Chondrocyte (in vitro differentiated cells): ENCODE measurements at regions not wholly inside any gene's neighbourhood (a gene's known extent, or its start where the extent isn't known, plus 50 kb on each side); places are given as distances from the start of the nearest gene placed in this dataset.

Source experiments
- DNase-seq: peaks from one replicate; pipeline ENCODE4 v3.0.0; 2021; ENCODE audit warnings: mixed read lengths, low spot score
- H3K27ac Mint-ChIP-seq: one replicate; pipeline ENCODE4 v1.8.0; 2021; ENCODE audit warnings: mild to moderate bottlenecking, moderate library complexity, mixed read lengths; ENCODE audit not compliant: unreplicated experiment
- H3K27me3 Mint-ChIP-seq: 2 replicates; pipeline ENCODE4 v1.8.0; 2021; ENCODE audit warnings: low read depth, mixed read lengths
- H3K36me3 Mint-ChIP-seq: 2 replicates; pipeline ENCODE4 v1.8.0; 2021; ENCODE audit warnings: low read depth, mixed read lengths
- H3K4me1 Mint-ChIP-seq: 2 replicates; pipeline ENCODE4 v1.8.0; 2021; ENCODE audit warnings: low read depth, mild to moderate bottlenecking, mixed read lengths
- H3K4me3 Mint-ChIP-seq: one replicate; pipeline ENCODE4 v1.8.0; 2021; ENCODE audit warnings: mild to moderate bottlenecking, moderate library complexity, mixed read lengths; ENCODE audit not compliant: unreplicated experiment
- H3K9me3 Mint-ChIP-seq: 2 replicates; pipeline ENCODE4 v1.8.0; 2021; ENCODE audit warnings: low read depth, mixed read lengths
- TF ChIP-seq, protein P1 (sequence below): fragments of 200-600 bp; sonication (generic); IDR thresholded peaks from 2 replicates; pipeline ENCODE4 v1.5.0; 2021; ENCODE audit warnings: antibody characterized with exemption, mild to moderate bottlenecking, moderate library complexity

GRCh38 chr6:37105148-37106050 is 64.6 kb upstream of the PIM1 start:
- Mint-ChIP-seq H3K9me3 (no peaks in the 10 kb centered on the region), H3K36me3 (no peaks in the 10 kb centered on the region), H3K27ac (no peak overlapping the region), H3K27me3 (no peaks in the 10 kb centered on the region), H3K4me1 (peaks cover 23% of the 10 kb centered on the region), H3K4me3 (no peak overlapping the region)
- no peak for DNase-seq
- TF ChIP-seq, protein P1, sequence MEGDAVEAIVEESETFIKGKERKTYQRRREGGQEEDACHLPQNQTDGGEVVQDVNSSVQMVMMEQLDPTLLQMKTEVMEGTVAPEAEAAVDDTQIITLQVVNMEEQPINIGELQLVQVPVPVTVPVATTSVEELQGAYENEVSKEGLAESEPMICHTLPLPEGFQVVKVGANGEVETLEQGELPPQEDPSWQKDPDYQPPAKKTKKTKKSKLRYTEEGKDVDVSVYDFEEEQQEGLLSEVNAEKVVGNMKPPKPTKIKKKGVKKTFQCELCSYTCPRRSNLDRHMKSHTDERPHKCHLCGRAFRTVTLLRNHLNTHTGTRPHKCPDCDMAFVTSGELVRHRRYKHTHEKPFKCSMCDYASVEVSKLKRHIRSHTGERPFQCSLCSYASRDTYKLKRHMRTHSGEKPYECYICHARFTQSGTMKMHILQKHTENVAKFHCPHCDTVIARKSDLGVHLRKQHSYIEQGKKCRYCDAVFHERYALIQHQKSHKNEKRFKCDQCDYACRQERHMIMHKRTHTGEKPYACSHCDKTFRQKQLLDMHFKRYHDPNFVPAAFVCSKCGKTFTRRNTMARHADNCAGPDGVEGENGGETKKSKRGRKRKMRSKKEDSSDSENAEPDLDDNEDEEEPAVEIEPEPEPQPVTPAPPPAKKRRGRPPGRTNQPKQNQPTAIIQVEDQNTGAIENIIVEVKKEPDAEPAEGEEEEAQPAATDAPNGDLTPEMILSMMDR = no peak

- Mint-ChIP-seq H3K27ac (no peak overlapping the region), H3K9me3 (no peaks in the 10 kb centered on the region), H3K4me1 (peaks cover 23% of the 10 kb centered on the region), H3K27me3 (no peaks in the 10 kb centered on the region), H3K4me3 (no peak overlapping the region), H3K36me3 (no peaks in the 10 kb centered on the region)
- TF ChIP-seq, protein P1 = no peak
- DNase-seq = no peak
Observed at GRCh38 chr6:37106051-37106363, 63.9 kb upstream of the PIM1 start.

- TF ChIP-seq, protein P1 = no peak
- Mint-ChIP-seq H3K4me3 (no peak overlapping the region), H3K4me1 (peaks cover 23% of the 10 kb centered on the region), H3K36me3 (no peaks in the 10 kb centered on the region), H3K27ac (no peak overlapping the region), H3K9me3 (no peaks in the 10 kb centered on the region), H3K27me3 (no peaks in the 10 kb centered on the region)
- DNase-seq = no peak
Observed at GRCh38 chr6:37106554-37106953, 63.4 kb upstream of the PIM1 start.

DNA sequence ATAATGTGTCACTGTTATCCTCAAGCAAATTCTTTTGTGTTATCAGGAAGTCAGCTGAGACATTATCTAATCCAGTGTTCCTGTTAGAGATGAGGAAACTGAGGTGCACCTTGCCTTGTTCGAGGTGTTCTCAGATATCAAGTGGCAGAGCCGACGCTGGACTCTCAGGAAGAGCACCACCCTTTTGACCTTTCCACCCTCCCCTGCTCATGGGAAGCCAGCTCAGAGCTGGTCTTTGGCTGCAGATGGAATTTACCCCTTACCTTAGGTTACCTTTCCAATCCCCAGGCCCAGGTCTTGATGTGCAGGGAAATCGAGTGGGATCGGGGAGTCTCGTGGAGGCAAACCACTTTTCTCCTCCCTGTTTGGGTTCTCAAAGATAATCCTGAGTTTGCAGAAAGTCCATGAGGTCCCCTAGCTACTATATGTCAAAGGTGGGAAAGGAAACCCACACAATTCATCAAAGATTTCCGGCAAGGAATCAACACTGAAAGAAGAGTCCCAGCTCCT is 62.9 kb upstream of the PIM1 start:
- no peak overlapping the region for H3K4me3 Mint-ChIP-seq
- no peak overlapping the region for H3K27ac Mint-ChIP-seq
- DNase-seq = no peak
- no peaks in the 10 kb centered on the region for H3K27me3 Mint-ChIP-seq
- TF ChIP-seq, protein P1 = no peak
- H3K36me3 Mint-ChIP-seq = no peaks in the 10 kb centered on the region
- H3K4me1 Mint-ChIP-seq = peaks cover 20% of the 10 kb centered on the region
- H3K9me3 Mint-ChIP-seq = no peaks in the 10 kb centered on the region

GRCh38 chr6:37109714-37110499 is 60.0 kb upstream of the PIM1 start:
- no peaks in the 10 kb centered on the region for H3K36me3 Mint-ChIP-seq
- H3K27me3 Mint-ChIP-seq = no peaks in the 10 kb centered on the region
- no peak overlapping the region for H3K4me3 Mint-ChIP-seq
- DNase-seq = no peak
- H3K4me1 Mint-ChIP-seq = no peaks in the 10 kb centered on the region
- no peak overlapping the region for H3K27ac Mint-ChIP-seq
- H3K9me3 Mint-ChIP-seq = no peaks in the 10 kb centered on the region
- TF ChIP-seq, protein P1 = no peak
